DND-41 (cell line): ENCODE measurements at regions not wholly inside any gene's neighbourhood (a gene's known extent, or its start where the extent isn't known, plus 50 kb on each side); places are given as distances from the start of the nearest gene placed in this dataset.

Experiments
- EZH2 ChIP-seq: IDR thresholded peaks from 3 replicates; pipeline ENCODE4 v1.6.1; 2012; ENCODE audit warnings: borderline replicate concordance, low read depth, mild to moderate bottlenecking, moderate library complexity, low read length, inconsistent platforms; ENCODE audit not compliant: severe bottlenecking
- TF ChIP-seq, protein P1 (sequence below): IDR thresholded peaks from 2 replicates; pipeline ENCODE4 v1.5.1; 2012; ENCODE audit warnings: borderline replicate concordance, low read length, moderate library complexity, mild to moderate bottlenecking; ENCODE audit not compliant: poor library complexity, severe bottlenecking; ENCODE audit errors: extremely low read depth

DNA sequence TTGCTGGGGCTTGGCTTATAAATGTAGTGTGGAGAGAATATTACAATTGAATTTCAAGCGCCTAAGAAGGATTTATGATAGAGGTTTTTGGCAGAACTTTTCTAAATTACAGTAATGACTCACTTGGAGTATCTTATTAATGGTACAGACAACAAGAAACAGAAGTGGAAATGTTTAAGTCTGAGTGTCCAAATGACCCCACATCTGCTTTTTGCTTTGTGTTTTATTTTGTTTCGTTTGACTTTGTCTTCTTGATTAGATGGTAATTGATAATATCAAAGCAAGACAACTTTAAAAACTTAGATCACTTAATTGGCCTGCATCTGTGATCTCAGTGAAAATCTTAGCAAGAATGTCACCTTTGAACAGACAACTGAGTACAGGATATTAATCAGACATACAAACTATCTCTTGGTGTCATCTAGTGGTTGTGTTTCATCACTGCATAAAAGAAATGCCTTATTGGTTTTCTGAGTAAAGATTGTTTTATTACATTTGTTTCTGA lies 577.4 kb downstream of the ISL1 start:
- TF ChIP-seq, protein P1, sequence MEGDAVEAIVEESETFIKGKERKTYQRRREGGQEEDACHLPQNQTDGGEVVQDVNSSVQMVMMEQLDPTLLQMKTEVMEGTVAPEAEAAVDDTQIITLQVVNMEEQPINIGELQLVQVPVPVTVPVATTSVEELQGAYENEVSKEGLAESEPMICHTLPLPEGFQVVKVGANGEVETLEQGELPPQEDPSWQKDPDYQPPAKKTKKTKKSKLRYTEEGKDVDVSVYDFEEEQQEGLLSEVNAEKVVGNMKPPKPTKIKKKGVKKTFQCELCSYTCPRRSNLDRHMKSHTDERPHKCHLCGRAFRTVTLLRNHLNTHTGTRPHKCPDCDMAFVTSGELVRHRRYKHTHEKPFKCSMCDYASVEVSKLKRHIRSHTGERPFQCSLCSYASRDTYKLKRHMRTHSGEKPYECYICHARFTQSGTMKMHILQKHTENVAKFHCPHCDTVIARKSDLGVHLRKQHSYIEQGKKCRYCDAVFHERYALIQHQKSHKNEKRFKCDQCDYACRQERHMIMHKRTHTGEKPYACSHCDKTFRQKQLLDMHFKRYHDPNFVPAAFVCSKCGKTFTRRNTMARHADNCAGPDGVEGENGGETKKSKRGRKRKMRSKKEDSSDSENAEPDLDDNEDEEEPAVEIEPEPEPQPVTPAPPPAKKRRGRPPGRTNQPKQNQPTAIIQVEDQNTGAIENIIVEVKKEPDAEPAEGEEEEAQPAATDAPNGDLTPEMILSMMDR, result peak; percentile 60
- TF ChIP-seq EZH2, result no peak
